PFSK-1 (cell line): ENCODE measurements at regions not wholly inside any gene's neighbourhood (a gene's known extent, or its start where the extent isn't known, plus 50 kb on each side); places are given as distances from the start of the nearest gene placed in this dataset.

Experiments used
- FOXP2 ChIP-seq: optimal IDR thresholded peaks from 2 replicates; pipeline ENCODE3; 2011; ENCODE audit warnings: borderline replicate concordance, control low read depth, inconsistent platforms; ENCODE audit not compliant: insufficient read depth; ENCODE audit errors: extremely low read length, extremely low read depth
- POLR2AphosphoS5 ChIP-seq: IDR thresholded peaks from 2 replicates; pipeline ENCODE4 v1.6.1; 2012; ENCODE audit warnings: low read depth, mild to moderate bottlenecking, control low read depth, low read length, moderate library complexity
- REST ChIP-seq, 2 experiments: IDR thresholded peaks; 2 replicates each; pipeline versions ENCODE4 v1.6.1 to v1.8.0; 2011 to 2012; ENCODE audit warnings: low read depth in 2 of 2, low read length in 2 of 2, control low read depth in 1 of 2, inconsistent platforms in 1 of 2, mild to moderate bottlenecking in 1 of 2, moderate library complexity in 1 of 2; ENCODE audit not compliant: insufficient read depth in 1 of 2
- SIN3A ChIP-seq: IDR thresholded peaks from 2 replicates; pipeline ENCODE4 v1.6.1; 2012; ENCODE audit warnings: mild to moderate bottlenecking, low read length, moderate library complexity, borderline replicate concordance; ENCODE audit not compliant: insufficient read depth
- TAF1 ChIP-seq: IDR thresholded peaks from 2 replicates; pipeline ENCODE4 v1.6.1; 2012; ENCODE audit warnings: low read length, control low read depth, borderline replicate concordance; ENCODE audit not compliant: insufficient read depth

- TF ChIP-seq POLR2AphosphoS5, result no peak
- TF ChIP-seq SIN3A, result no peak
- no peak for TF ChIP-seq REST (IDR thresholded peaks at IDR 0.05; ENCODE audit: insufficient read depth in 1 of 2, low read depth in 2 of 2, low read length in 2 of 2)
- TF ChIP-seq TAF1, result no peak
- no peak for TF ChIP-seq FOXP2
Observed at GRCh38 chr12:107894589-107894988, 120.1 kb downstream of the ASCL4 start.
